Muscle layer of colon (tissue), 2 donors: ENCODE measurements at regions not wholly inside any gene's neighbourhood (a gene's known extent, or its start where the extent isn't known, plus 50 kb on each side); places are given as distances from the start of the nearest gene placed in this dataset.
"Not testable (repeated sequence)": the region's sequence is repeated elsewhere in the genome, so short reads cannot be mapped to it uniquely, and the experiment has no call there.

Source experiments
- H3K27ac ChIP-seq: one replicate; pipeline ENCODE4 v1.7.0; 2013; ENCODE audit warnings: low read depth, mild to moderate bottlenecking, low read length, moderate library complexity
- H3K27me3 ChIP-seq, 2 donors: one replicate each; pipeline ENCODE4 v1.7.0; 2013; ENCODE audit warnings: low read length in 2 of 2, mild to moderate bottlenecking in 2 of 2; ENCODE audit not compliant: insufficient read depth in 2 of 2, control insufficient read depth in 1 of 2
- H3K36me3 ChIP-seq: one replicate; pipeline ENCODE4 v1.7.0; 2013; ENCODE audit warnings: mild to moderate bottlenecking, low read length; ENCODE audit not compliant: insufficient read depth
- H3K4me1 ChIP-seq: one replicate; pipeline ENCODE4 v1.7.0; 2013; ENCODE audit warnings: mild to moderate bottlenecking, low read length; ENCODE audit not compliant: insufficient read depth
- H3K4me3 ChIP-seq, 2 donors: one replicate each; pipeline ENCODE4 v1.7.0; 2013; ENCODE audit warnings: low read length in 2 of 2, low read depth in 1 of 2, mild to moderate bottlenecking in 1 of 2, moderate library complexity in 1 of 2
- H3K9ac ChIP-seq: one replicate; pipeline ENCODE4 v1.7.0; 2013; ENCODE audit warnings: low read length
- H3K9me3 ChIP-seq: one replicate; pipeline ENCODE4 v1.7.0; 2013; ENCODE audit warnings: mild to moderate bottlenecking, low read length
- donor health status: abdominal sarcoma.
- donor health status: Adenocarcinoma of cecum.

GRCh38 chr20:50436052-50436656 is 74.0 kb upstream of the PTPN1 start:
- Histone ChIP-seq H3K27me3 (no peaks in the 10 kb centered on the region), H3K9me3 (no peaks in the 10 kb centered on the region), H3K4me1 (no peaks in the 10 kb centered on the region), H3K9ac (no peak overlapping the region), H3K27ac (no peak overlapping the region), H3K4me3 (no peak overlapping the region), H3K36me3 (no peaks in the 10 kb centered on the region)

GRCh38 chr20:50436696-50437095 is 73.5 kb upstream of the PTPN1 start:
- Histone ChIP-seq H3K9ac (no peak overlapping the region), H3K27me3 (no peaks in the 10 kb centered on the region), H3K27ac (no peak overlapping the region), H3K9me3 (no peaks in the 10 kb centered on the region), H3K4me1 (no peaks in the 10 kb centered on the region), H3K4me3 (no peak overlapping the region), H3K36me3 (no peaks in the 10 kb centered on the region)

GRCh38 chr20:50438986-50439407 is 71.2 kb upstream of the PTPN1 start:
- Histone ChIP-seq H3K27ac (no peak overlapping the region), H3K4me1 (no peaks in the 10 kb centered on the region)

GRCh38 chr20:50439539-50440453 is 70.4 kb upstream of the PTPN1 start:
- no peak overlapping the region for H3K4me3 ChIP-seq
- no peaks in the 10 kb centered on the region for H3K36me3 ChIP-seq
- no peaks in the 10 kb centered on the region for H3K27me3 ChIP-seq
- no peaks in the 10 kb centered on the region for H3K4me1 ChIP-seq
- no peak overlapping the region for H3K27ac ChIP-seq
- H3K9ac ChIP-seq = no peak overlapping the region
- no peaks in the 10 kb centered on the region for H3K9me3 ChIP-seq

More at GRCh38 chr20:50438986-50439407, 71.2 kb upstream of the PTPN1 start:
- no peaks in the 10 kb centered on the region for H3K9me3 ChIP-seq
- H3K4me3 ChIP-seq = no peak overlapping the region
- no peak overlapping the region for H3K9ac ChIP-seq
- H3K36me3 ChIP-seq = no peaks in the 10 kb centered on the region
- H3K27me3 ChIP-seq = no peaks in the 10 kb centered on the region

- no peaks in the 10 kb centered on the region for H3K36me3 ChIP-seq
- H3K27ac ChIP-seq = no peak overlapping the region
- no peaks in the 10 kb centered on the region for H3K4me1 ChIP-seq
- no peaks in the 10 kb centered on the region for H3K27me3 ChIP-seq
- no peak overlapping the region for H3K4me3 ChIP-seq
- H3K9ac ChIP-seq = no peak overlapping the region
- H3K9me3 ChIP-seq = no peaks in the 10 kb centered on the region
Observed at GRCh38 chr20:50442512-50442911, 67.7 kb upstream of the PTPN1 start.

GRCh38 chr20:50445354-50446151 is 64.6 kb upstream of the PTPN1 start:
- Histone ChIP-seq H3K4me3 (no peak overlapping the region), H3K9ac (no peak overlapping the region), H3K27ac (no peak overlapping the region), H3K27me3 (no peaks in the 10 kb centered on the region), H3K4me1 (peaks cover 8% of the 10 kb centered on the region), H3K9me3 (no peaks in the 10 kb centered on the region), H3K36me3 (no peaks in the 10 kb centered on the region)

GRCh38 chr20:50446351-50447101 is 63.7 kb upstream of the PTPN1 start:
- H3K27ac ChIP-seq = no peak overlapping the region
- no peak overlapping the region for H3K9ac ChIP-seq
- no peaks in the 10 kb centered on the region for H3K27me3 ChIP-seq
- peaks cover 12% of the 10 kb centered on the region for H3K4me1 ChIP-seq
- no peaks in the 10 kb centered on the region for H3K36me3 ChIP-seq
- H3K9me3 ChIP-seq = no peaks in the 10 kb centered on the region
- no peak overlapping the region for H3K4me3 ChIP-seq

- H3K9ac ChIP-seq = no peak overlapping the region
- no peaks in the 10 kb centered on the region for H3K36me3 ChIP-seq
- no peaks in the 10 kb centered on the region for H3K27me3 ChIP-seq
- peaks cover 12% of the 10 kb centered on the region for H3K4me1 ChIP-seq
- H3K9me3 ChIP-seq = no peaks in the 10 kb centered on the region
- no peak overlapping the region for H3K27ac ChIP-seq
- no peak overlapping the region for H3K4me3 ChIP-seq
Observed at GRCh38 chr20:50447102-50447804, 62.9 kb upstream of the PTPN1 start.

- H3K27ac ChIP-seq = no peak overlapping the region
- no peak overlapping the region for H3K4me3 ChIP-seq
- no peaks in the 10 kb centered on the region for H3K27me3 ChIP-seq
- H3K9me3 ChIP-seq = no peaks in the 10 kb centered on the region
- no peaks in the 10 kb centered on the region for H3K36me3 ChIP-seq
- peaks cover 12% of the 10 kb centered on the region for H3K4me1 ChIP-seq
- no peak overlapping the region for H3K9ac ChIP-seq
Observed at GRCh38 chr20:50447817-50448216, 62.4 kb upstream of the PTPN1 start.

- H3K4me3 ChIP-seq, H3K36me3 ChIP-seq, H3K9ac ChIP-seq, H3K27ac ChIP-seq, H3K9me3 ChIP-seq, H3K27me3 ChIP-seq: not testable (repeated sequence)
- H3K4me1 ChIP-seq = peaks cover 12% of the 10 kb centered on the region
Observed at GRCh38 chr20:50448625-50449403, 61.4 kb upstream of the PTPN1 start.
